ENCODE measurements at regions not wholly inside any gene's neighbourhood (a gene's known extent, or its start where the extent isn't known, plus 50 kb on each side); places are given as distances from the start of the nearest gene placed in this dataset.
A peak's percentile ranks its signal among the peaks of the same experiment; 100 is the strongest.

DNA sequence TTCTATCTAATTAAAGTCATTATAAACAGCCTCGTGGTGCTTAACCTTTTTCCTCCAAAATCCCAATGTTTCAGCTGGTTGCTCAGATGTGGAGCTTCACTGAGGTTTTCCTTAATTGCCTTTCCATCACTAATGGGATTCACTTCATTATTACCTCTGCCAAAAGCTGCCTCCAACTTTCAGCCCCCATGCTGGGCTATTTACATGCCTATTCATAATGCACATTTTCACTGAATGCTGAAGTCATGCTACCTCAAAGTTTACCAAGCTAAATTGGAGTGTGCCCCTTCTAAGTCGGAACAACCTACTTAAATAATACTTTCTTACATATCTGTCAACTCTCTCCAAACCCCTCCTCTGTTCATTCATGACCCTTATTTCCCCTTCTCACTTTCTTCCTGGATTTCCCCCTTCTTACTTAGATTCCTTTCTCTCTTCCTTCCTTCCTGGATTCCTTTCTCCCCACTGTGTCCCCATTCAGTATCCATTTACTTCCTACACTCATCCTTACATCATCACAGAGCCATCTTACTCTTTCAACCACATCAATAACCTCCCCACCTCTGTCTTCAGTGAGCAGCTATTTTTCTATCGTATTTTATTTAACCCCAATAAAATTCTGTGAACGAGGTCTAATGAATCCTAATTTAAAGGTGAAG lies 887.3 kb upstream of the TENM4 start:
- H3K27ac ChIP-seq (ENCODE audit: low read depth, low read length) = no peak overlapping the region
- no peak overlapping the region for H3K9ac ChIP-seq (ENCODE audit: extremely low read depth, low read length, poor library complexity, severe bottlenecking)
- peaks cover 9% of the 10 kb centered on the region for H3K4me1 Mint-ChIP-seq
- H3K36me3 ChIP-seq (ENCODE audit: control insufficient read depth, insufficient read depth, low read length) = no peaks in the 10 kb centered on the region
- H3K27me3 Mint-ChIP-seq (ENCODE audit: insufficient read depth) = no peaks in the 10 kb centered on the region
- 54 to 69% methylated on average over 2 to 4 of the region's 4 CpGs for WGBS, 2 experiments (ENCODE audit: insufficient coverage in 1 of 2, insufficient read length in 1 of 2)
- H3K4me3 ChIP-seq (ENCODE audit: low read length) = no peak overlapping the region
- H3K36me3 Mint-ChIP-seq (ENCODE audit: low read depth) = no peaks in the 10 kb centered on the region
- H3K27ac Mint-ChIP-seq = no peak overlapping the region
- TF ChIP-seq, protein P1, sequence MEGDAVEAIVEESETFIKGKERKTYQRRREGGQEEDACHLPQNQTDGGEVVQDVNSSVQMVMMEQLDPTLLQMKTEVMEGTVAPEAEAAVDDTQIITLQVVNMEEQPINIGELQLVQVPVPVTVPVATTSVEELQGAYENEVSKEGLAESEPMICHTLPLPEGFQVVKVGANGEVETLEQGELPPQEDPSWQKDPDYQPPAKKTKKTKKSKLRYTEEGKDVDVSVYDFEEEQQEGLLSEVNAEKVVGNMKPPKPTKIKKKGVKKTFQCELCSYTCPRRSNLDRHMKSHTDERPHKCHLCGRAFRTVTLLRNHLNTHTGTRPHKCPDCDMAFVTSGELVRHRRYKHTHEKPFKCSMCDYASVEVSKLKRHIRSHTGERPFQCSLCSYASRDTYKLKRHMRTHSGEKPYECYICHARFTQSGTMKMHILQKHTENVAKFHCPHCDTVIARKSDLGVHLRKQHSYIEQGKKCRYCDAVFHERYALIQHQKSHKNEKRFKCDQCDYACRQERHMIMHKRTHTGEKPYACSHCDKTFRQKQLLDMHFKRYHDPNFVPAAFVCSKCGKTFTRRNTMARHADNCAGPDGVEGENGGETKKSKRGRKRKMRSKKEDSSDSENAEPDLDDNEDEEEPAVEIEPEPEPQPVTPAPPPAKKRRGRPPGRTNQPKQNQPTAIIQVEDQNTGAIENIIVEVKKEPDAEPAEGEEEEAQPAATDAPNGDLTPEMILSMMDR (conservative IDR thresholded peaks at IDR 0.05) = no peak
- no peaks in the 10 kb centered on the region for H3K4me1 ChIP-seq (ENCODE audit: control insufficient read depth, insufficient read depth, low read length)
- H3K9me3 ChIP-seq (ENCODE audit: control insufficient read depth, low read length) = no peaks in the 10 kb centered on the region
- DNase-seq = peak; percentile 45
- H3K27me3 ChIP-seq (ENCODE audit: control insufficient read depth, insufficient read depth, low read length, poor library complexity, severe bottlenecking) = no peaks in the 10 kb centered on the region
- H3K9me3 Mint-ChIP-seq = no peaks in the 10 kb centered on the region
- H3K4me3 Mint-ChIP-seq = no peak overlapping the region

DNA sequence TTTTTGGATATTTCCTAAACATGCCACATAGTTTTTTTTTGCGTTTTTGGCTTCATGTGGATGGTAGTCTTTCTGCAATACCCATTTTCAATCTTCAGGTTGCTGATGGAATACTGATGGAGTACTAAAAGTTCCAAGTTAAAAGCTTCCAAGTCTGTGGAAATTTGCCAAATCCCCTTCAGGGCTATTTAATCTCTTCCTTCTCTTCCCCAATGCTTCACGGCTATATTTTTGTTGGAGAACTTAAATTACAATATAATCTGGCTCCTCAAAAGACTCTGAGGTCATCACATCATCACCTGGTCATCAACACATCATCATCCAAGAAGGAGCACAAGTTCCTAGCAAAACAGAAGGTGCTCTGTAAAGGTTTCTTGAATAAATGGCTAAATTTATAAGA lies 881.0 kb upstream of the TENM4 start:
- Histone ChIP-seq H3K9me3 (ENCODE audit: control insufficient read depth, low read length) (no peaks in the 10 kb centered on the region), H3K4me1 (ENCODE audit: control insufficient read depth, insufficient read depth, low read length) (no peaks in the 10 kb centered on the region), H3K27ac (ENCODE audit: low read depth, low read length) (no peak overlapping the region), H3K9ac (ENCODE audit: extremely low read depth, low read length, poor library complexity, severe bottlenecking) (no peak overlapping the region), H3K36me3 (ENCODE audit: control insufficient read depth, insufficient read depth, low read length) (no peaks in the 10 kb centered on the region), H3K4me3 (ENCODE audit: low read length) (no peak overlapping the region), H3K27me3 (ENCODE audit: control insufficient read depth, insufficient read depth, low read length, poor library complexity, severe bottlenecking) (no peaks in the 10 kb centered on the region)
- Mint-ChIP-seq H3K27me3 (ENCODE audit: insufficient read depth) (no peaks in the 10 kb centered on the region), H3K27ac (no peak overlapping the region), H3K9me3 (peaks cover 1% of the 10 kb centered on the region), H3K4me3 (no peak overlapping the region), H3K36me3 (ENCODE audit: low read depth) (no peaks in the 10 kb centered on the region), H3K4me1 (peaks cover 17% of the 10 kb centered on the region)
- TF ChIP-seq, protein P1 (conservative IDR thresholded peaks at IDR 0.05) = no peak
- 88% methylated on average over 2 of the region's 2 CpGs; no CpG with 5 or more reads in 1 of the 2 experiments for WGBS, 2 experiments (ENCODE audit: insufficient coverage in 1 of 2, insufficient read length in 1 of 2)
- no peak for DNase-seq

DNA sequence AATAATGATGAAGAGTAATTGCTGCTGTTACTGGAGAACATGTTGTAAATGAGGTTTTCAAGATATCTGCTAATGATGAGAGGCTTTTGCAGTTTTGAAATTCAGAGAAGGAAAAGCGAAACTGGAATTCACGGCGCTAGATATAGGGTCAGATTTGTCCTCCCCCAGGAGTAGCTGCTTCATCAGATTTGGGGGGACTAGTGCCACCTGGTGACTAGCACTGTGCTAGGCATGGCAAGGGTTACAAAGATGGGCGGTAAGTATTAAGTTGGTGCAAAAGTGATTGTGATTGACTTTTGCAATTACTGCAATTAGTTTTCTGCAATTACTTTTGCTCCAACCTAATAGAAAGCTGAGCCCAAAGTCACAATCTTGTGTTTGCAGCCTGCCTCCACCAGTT lies 879.9 kb upstream of the TENM4 start:
- Mint-ChIP-seq H3K9me3 (peaks cover 1% of the 10 kb centered on the region), H3K36me3 (ENCODE audit: low read depth) (no peaks in the 10 kb centered on the region), H3K27ac (no peak overlapping the region), H3K4me3 (no peak overlapping the region), H3K27me3 (ENCODE audit: insufficient read depth) (no peaks in the 10 kb centered on the region), H3K4me1 (peaks cover 25% of the 10 kb centered on the region)
- H3K9me3 ChIP-seq (ENCODE audit: control insufficient read depth, low read length) = no peaks in the 10 kb centered on the region
- WGBS, 2 experiments (ENCODE audit: insufficient coverage in 1 of 2, insufficient read length in 1 of 2) = 93 to 95% methylated on average over 4 of the region's 4 CpGs
- peak; percentile 47 for DNase-seq
- no peak overlapping the region for H3K4me3 ChIP-seq (ENCODE audit: low read length)
- H3K4me1 ChIP-seq (ENCODE audit: control insufficient read depth, insufficient read depth, low read length) = no peaks in the 10 kb centered on the region
- H3K27ac ChIP-seq (ENCODE audit: low read depth, low read length) = no peak overlapping the region
- H3K9ac ChIP-seq (ENCODE audit: extremely low read depth, low read length, poor library complexity, severe bottlenecking) = no peak overlapping the region
- H3K36me3 ChIP-seq (ENCODE audit: control insufficient read depth, insufficient read depth, low read length) = no peaks in the 10 kb centered on the region
- no peaks in the 10 kb centered on the region for H3K27me3 ChIP-seq (ENCODE audit: control insufficient read depth, insufficient read depth, low read length, poor library complexity, severe bottlenecking)
- TF ChIP-seq, protein P1 (conservative IDR thresholded peaks at IDR 0.05) = peak; percentile 60

Data from endodermal cell (in vitro differentiated cells).